ENCODE measurements at regions not wholly inside any gene's neighbourhood (a gene's known extent, or its start where the extent isn't known, plus 50 kb on each side); places are given as distances from the start of the nearest gene placed in this dataset.
A peak's percentile ranks its signal among the peaks of the same experiment; 100 is the strongest.
"Not testable (repeated sequence)": the region's sequence is repeated elsewhere in the genome, so short reads cannot be mapped to it uniquely, and the experiment has no call there.

DNA sequence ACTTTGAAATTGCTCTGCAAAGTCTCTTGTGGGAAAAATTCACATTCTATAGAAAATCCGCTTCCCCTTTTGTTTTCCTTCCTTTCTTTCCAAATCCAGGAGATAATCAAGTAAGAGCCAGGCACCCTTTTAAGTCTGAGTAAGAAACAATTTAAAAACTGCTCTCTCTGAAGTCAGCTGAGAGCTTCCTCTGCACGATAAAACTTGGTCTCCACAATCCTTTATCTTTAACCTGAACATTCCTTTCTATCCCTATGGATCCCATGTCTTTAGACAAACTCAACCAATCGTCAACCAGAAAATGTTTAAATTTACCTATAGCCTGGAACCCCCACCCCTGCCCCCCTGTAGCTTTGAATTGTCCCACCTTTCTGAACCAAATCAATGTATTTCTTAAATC lies 1723.6 kb upstream of the AGA start:
- H3K9ac ChIP-seq (ENCODE audit: low read length): no peak overlapping the region
- intact Hi-C loops (cut with micrococcal nuclease): no loop called here

DNA sequence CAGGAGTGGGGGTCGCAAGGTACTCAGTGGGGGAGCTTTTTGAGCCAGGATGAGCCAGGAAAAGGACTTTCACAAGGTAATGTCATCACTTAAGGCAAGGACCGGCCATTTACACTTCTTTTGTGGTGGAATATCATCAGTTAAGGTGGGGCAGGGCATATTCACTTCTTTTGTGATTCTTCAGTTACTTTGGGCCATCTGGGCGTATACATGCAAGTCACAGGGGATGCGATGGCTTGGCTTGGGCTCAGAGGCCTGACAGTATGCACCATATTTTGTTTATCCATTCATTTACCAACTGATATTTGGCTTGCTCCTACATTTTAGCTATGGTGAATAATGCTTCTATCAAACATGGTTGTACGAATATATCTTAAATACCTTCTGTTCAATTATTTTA lies 1728.1 kb upstream of the AGA start:
- H2AFZ ChIP-seq (ENCODE audit: low read depth, low read length, poor library complexity, severe bottlenecking); H3K27ac ChIP-seq (ENCODE audit: low read depth, low read length); H3K9me3 ChIP-seq (ENCODE audit: control insufficient read depth in 1 of 2, insufficient read depth in 1 of 2, low read depth in 1 of 2, low read length in 2 of 2); H3K79me2 ChIP-seq (ENCODE audit: insufficient read depth, low read length); H3K9ac ChIP-seq (ENCODE audit: low read length); BruUV-seq (replicated peaks); H3K9me2 ChIP-seq (ENCODE audit: insufficient read depth); intact Hi-C loops (cut with micrococcal nuclease); DNase-seq (ENCODE audit: low read depth, low spot score); H3K36me3 ChIP-seq (ENCODE audit: control insufficient read depth in 1 of 2, insufficient read depth in 2 of 2, low read length in 2 of 2); H3K4me1 ChIP-seq (ENCODE audit: control insufficient read depth in 1 of 2, insufficient read depth in 2 of 2, low read length in 2 of 2); H3K27me3 ChIP-seq (ENCODE audit: insufficient read depth, low read length); POLR2A ChIA-PET; H3K4me2 ChIP-seq (ENCODE audit: low read length); RAD21 ChIA-PET (ENCODE audit: low non-redundant PET in 1 of 2, low total read pairs in 2 of 2, uncharacterized antibody in 2 of 2, unreplicated experiment in 2 of 2); CTCF ChIA-PET; ATAC-seq; H3K4me3 ChIP-seq (replicated peaks in 1 of 2; ENCODE audit: low read depth in 1 of 2, low read length in 2 of 2); H4K20me1 ChIP-seq (ENCODE audit: insufficient read depth): not testable (repeated sequence)

More for the DNA sequence above, 1723.6 kb upstream of the AGA start:
- ChIA-PET POLR2A (no interaction called here), CTCF (no interaction called here), RAD21 (ENCODE audit: low non-redundant PET in 1 of 2, low total read pairs in 2 of 2, uncharacterized antibody in 2 of 2, unreplicated experiment in 2 of 2) (no interaction called here)
- TF ChIP-seq, protein P1, sequence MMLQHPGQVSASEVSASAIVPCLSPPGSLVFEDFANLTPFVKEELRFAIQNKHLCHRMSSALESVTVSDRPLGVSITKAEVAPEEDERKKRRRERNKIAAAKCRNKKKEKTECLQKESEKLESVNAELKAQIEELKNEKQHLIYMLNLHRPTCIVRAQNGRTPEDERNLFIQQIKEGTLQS (IDR thresholded peaks at IDR 0.05): no peak
- TF ChIP-seq CEBPB (IDR thresholded peaks at IDR 0.05; ENCODE audit: low read depth): no peak
- no peak for TF ChIP-seq JUND (IDR thresholded peaks at IDR 0.05)
- no peaks in the 10 kb centered on the region for H3K27me3 ChIP-seq (ENCODE audit: insufficient read depth, low read length)
- no peaks in the 10 kb centered on the region for H3K4me1 ChIP-seq (ENCODE audit: control insufficient read depth in 1 of 2, insufficient read depth in 2 of 2, low read length in 2 of 2)
- H3K79me2 ChIP-seq (ENCODE audit: insufficient read depth, low read length): no peaks in the 10 kb centered on the region
- ATAC-seq (no peak), DNase-seq (ENCODE audit: low read depth, low spot score) (no peak)
- no peaks in the 10 kb centered on the region for H3K36me3 ChIP-seq (ENCODE audit: control insufficient read depth in 1 of 2, insufficient read depth in 2 of 2, low read length in 2 of 2)
- H4K20me1 ChIP-seq (ENCODE audit: insufficient read depth): no peaks in the 10 kb centered on the region
- H3K9me3 ChIP-seq (ENCODE audit: control insufficient read depth in 1 of 2, insufficient read depth in 1 of 2, low read depth in 1 of 2, low read length in 2 of 2): no peaks in the 10 kb centered on the region
- no peak overlapping the region for H3K4me2 ChIP-seq (ENCODE audit: low read length)
- no TSS peak for BruUV-seq (replicated peaks)
- H2AFZ ChIP-seq (ENCODE audit: low read depth, low read length, poor library complexity, severe bottlenecking): no peak overlapping the region
- H3K9me2 ChIP-seq (ENCODE audit: insufficient read depth): no peaks in the 10 kb centered on the region; the same call in 1 of the 2 replicates
- no peak overlapping the region for H3K27ac ChIP-seq (ENCODE audit: low read depth, low read length)
- H3K4me3 ChIP-seq (replicated peaks in 1 of 2; ENCODE audit: low read depth in 1 of 2, low read length in 2 of 2): no peak overlapping the region

DNA sequence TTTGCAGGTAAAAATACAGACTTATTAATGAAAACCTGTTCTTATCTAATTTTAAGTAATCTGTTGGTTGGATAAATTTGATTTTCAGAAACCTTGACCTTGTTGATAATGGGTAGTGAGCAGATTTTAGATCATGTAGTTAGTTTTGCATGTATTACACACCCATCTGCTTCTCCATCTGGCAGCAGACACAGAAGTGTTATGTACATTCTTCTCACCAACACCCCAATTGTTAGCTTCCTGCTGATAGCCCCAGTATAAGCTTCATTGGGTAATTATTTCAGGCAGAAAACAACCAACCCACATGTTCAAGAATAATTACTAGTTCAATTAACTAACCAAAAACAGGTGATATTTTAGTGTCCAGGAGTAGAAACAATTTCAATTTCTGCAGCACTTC lies 1740.5 kb upstream of the AGA start:
- no peaks in the 10 kb centered on the region for H3K4me1 ChIP-seq (ENCODE audit: control insufficient read depth in 1 of 2, insufficient read depth in 2 of 2, low read length in 2 of 2)
- intact Hi-C loops (cut with micrococcal nuclease): no loop called here
- ChIA-PET RAD21 (ENCODE audit: low non-redundant PET in 1 of 2, low total read pairs in 2 of 2, uncharacterized antibody in 2 of 2, unreplicated experiment in 2 of 2) (no interaction called here), CTCF (no interaction called here), POLR2A (no interaction called here)
- H3K9ac ChIP-seq (ENCODE audit: low read length): no peak overlapping the region
- TF ChIP-seq CBX3 (IDR thresholded peaks at IDR 0.05; ENCODE audit: low read depth) (no peak), EZH2phosphoT487 (IDR thresholded peaks at IDR 0.05; ENCODE audit: borderline replicate concordance) (no peak), POLR2A (IDR thresholded peaks at IDR 0.05; ENCODE audit: borderline replicate concordance, extremely low read depth, insufficient read depth, insufficient read length) (no peak), CEBPB (IDR thresholded peaks at IDR 0.05; ENCODE audit: low read depth) (no peak), FOSL1 (IDR thresholded peaks at IDR 0.05; ENCODE audit: low read depth) (no peak), TCF7L2 (IDR thresholded peaks at IDR 0.05; ENCODE audit: borderline replicate concordance, extremely low read depth, insufficient read depth, insufficient read length) (no peak)
- TF ChIP-seq, protein P2, sequence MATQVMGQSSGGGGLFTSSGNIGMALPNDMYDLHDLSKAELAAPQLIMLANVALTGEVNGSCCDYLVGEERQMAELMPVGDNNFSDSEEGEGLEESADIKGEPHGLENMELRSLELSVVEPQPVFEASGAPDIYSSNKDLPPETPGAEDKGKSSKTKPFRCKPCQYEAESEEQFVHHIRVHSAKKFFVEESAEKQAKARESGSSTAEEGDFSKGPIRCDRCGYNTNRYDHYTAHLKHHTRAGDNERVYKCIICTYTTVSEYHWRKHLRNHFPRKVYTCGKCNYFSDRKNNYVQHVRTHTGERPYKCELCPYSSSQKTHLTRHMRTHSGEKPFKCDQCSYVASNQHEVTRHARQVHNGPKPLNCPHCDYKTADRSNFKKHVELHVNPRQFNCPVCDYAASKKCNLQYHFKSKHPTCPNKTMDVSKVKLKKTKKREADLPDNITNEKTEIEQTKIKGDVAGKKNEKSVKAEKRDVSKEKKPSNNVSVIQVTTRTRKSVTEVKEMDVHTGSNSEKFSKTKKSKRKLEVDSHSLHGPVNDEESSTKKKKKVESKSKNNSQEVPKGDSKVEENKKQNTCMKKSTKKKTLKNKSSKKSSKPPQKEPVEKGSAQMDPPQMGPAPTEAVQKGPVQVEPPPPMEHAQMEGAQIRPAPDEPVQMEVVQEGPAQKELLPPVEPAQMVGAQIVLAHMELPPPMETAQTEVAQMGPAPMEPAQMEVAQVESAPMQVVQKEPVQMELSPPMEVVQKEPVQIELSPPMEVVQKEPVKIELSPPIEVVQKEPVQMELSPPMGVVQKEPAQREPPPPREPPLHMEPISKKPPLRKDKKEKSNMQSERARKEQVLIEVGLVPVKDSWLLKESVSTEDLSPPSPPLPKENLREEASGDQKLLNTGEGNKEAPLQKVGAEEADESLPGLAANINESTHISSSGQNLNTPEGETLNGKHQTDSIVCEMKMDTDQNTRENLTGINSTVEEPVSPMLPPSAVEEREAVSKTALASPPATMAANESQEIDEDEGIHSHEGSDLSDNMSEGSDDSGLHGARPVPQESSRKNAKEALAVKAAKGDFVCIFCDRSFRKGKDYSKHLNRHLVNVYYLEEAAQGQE (IDR thresholded peaks at IDR 0.05; ENCODE audit: low read depth): no peak
- no peak overlapping the region for H3K4me2 ChIP-seq (ENCODE audit: low read length)
- no peak overlapping the region for H3K4me3 ChIP-seq (replicated peaks in 1 of 2; ENCODE audit: low read depth in 1 of 2, low read length in 2 of 2)
- no peaks in the 10 kb centered on the region for H3K36me3 ChIP-seq (ENCODE audit: control insufficient read depth in 1 of 2, insufficient read depth in 2 of 2, low read length in 2 of 2)
- no peaks in the 10 kb centered on the region for H3K9me3 ChIP-seq (ENCODE audit: control insufficient read depth in 1 of 2, insufficient read depth in 1 of 2, low read depth in 1 of 2, low read length in 2 of 2)
- H3K27me3 ChIP-seq (ENCODE audit: insufficient read depth, low read length): no peaks in the 10 kb centered on the region
- H2AFZ ChIP-seq (ENCODE audit: low read depth, low read length, poor library complexity, severe bottlenecking): peak overlapping the region; percentile 45
- H3K79me2 ChIP-seq (ENCODE audit: insufficient read depth, low read length): no peaks in the 10 kb centered on the region
- DNase-seq (ENCODE audit: low read depth, low spot score) (no peak), ATAC-seq (no peak)
- no TSS peak for BruUV-seq (replicated peaks)
- no peak overlapping the region for H3K27ac ChIP-seq (ENCODE audit: low read depth, low read length)
- no peaks in the 10 kb centered on the region for H4K20me1 ChIP-seq (ENCODE audit: insufficient read depth)
- no peaks in the 10 kb centered on the region for H3K9me2 ChIP-seq (ENCODE audit: insufficient read depth)

Measured in HCT116 (cell line).